H1 (cell line): ENCODE measurements at regions not wholly inside any gene's neighbourhood (a gene's known extent, or its start where the extent isn't known, plus 50 kb on each side); places are given as distances from the start of the nearest gene placed in this dataset.

Source experiments
- CTCF ChIA-PET: fragments of 300-600 bp; sonication (Branson Sonifier 250); formaldehyde crosslinking; loops from one replicate; lab custom pipeline; 2021; ENCODE audit not compliant: partially characterized antibody; lab: Charles Lee
- POLR2A ChIA-PET: fragments of 300-600 bp; sonication (Branson Sonifier 250); formaldehyde crosslinking; loops from one replicate; lab custom pipeline; 2021; ENCODE audit warnings: inconsistent platforms; ENCODE audit not compliant: partially characterized antibody; lab: Charles Lee
- DNase-seq, 2 experiments: peaks; one replicate each; pipeline versions ENCODE4 v3.0.0 to v3.0.0-alpha.2; 2010 to 2022; ENCODE audit warnings: low spot score in 2 of 2, low read depth in 1 of 2, mixed read lengths in 1 of 2
- FAIRE-seq: peaks from 2 replicates; lab custom pipeline; 2011; peaks lifted over from hg19 to GRCh38; lab: Jason Lieb, UNC
- H2AFZ ChIP-seq: 2 replicates; pipeline ENCODE4 v1.8.1; 2012; ENCODE audit warnings: low read length, inconsistent platforms
- H2AK5ac ChIP-seq: 2 replicates; pipeline ENCODE4 v1.6.1; 2013; ENCODE audit warnings: low read depth, low read length
- H2BK120ac ChIP-seq: replicated peaks from 2 replicates; pipeline ENCODE3; 2013; ENCODE audit warnings: low read depth, low read length, inconsistent platforms
- H2BK12ac ChIP-seq: 2 replicates; pipeline ENCODE4 v1.6.1; 2013; ENCODE audit warnings: low read depth, low read length
- H2BK15ac ChIP-seq: 2 replicates; pipeline ENCODE4 v1.6.1; 2013; ENCODE audit warnings: low read length
- H2BK20ac ChIP-seq: 2 replicates; pipeline ENCODE4 v1.6.1; 2013; ENCODE audit warnings: low read length
- H2BK5ac ChIP-seq: 2 replicates; pipeline ENCODE4 v1.6.1; 2013; ENCODE audit warnings: low read depth, low read length
- H3K14ac ChIP-seq: 2 replicates; pipeline ENCODE4 v1.6.1; 2013; ENCODE audit warnings: inconsistent platforms; ENCODE audit not compliant: insufficient read length
- H3K18ac ChIP-seq: 2 replicates; pipeline ENCODE4 v1.6.1; 2013; ENCODE audit warnings: low read length; ENCODE audit errors: extremely low read depth
- H3K23ac ChIP-seq: 2 replicates; pipeline ENCODE4 v1.6.1; 2013; ENCODE audit warnings: inconsistent platforms; ENCODE audit not compliant: insufficient read length
- H3K23me2 ChIP-seq: 2 replicates; pipeline ENCODE4 v1.6.1; 2013; ENCODE audit warnings: low read depth, low read length
- H3K27ac ChIP-seq: 2 replicates; pipeline ENCODE4 v1.6.1; 2011; ENCODE audit warnings: low read depth, low read length, inconsistent platforms
- H3K27me3 ChIP-seq, 4 experiments: replicated peaks in 1 of 4; 1 replicate in 1 of 4; 2 replicates in 3 of 4; pipeline versions ENCODE4 v1.6.1 to v1.8.1; 2011 to 2013; ENCODE audit warnings: low read length in 3 of 4, mild to moderate bottlenecking in 3 of 4, inconsistent platforms in 2 of 4, mixed read lengths in 2 of 4, moderate library complexity in 1 of 4; ENCODE audit not compliant: control insufficient read depth in 3 of 4, insufficient read depth in 3 of 4; ENCODE audit errors: extremely low read depth in 1 of 4
- H3K36me3 ChIP-seq, 4 experiments: 2 replicates each; pipeline versions ENCODE4 v1.6.1 to v1.8.1; 2011 to 2013; ENCODE audit warnings: mild to moderate bottlenecking in 4 of 4, low read length in 3 of 4, moderate library complexity in 2 of 4, control low read depth in 1 of 4, inconsistent platforms in 1 of 4; ENCODE audit not compliant: insufficient read depth in 4 of 4, control insufficient read depth in 2 of 4
- H3K4ac ChIP-seq: replicated peaks from 2 replicates; pipeline ENCODE3; 2013; ENCODE audit warnings: low read length, low read depth, mixed read lengths, inconsistent platforms; ENCODE audit not compliant: insufficient read length
- H3K4me1 ChIP-seq, 4 experiments: replicated peaks in 1 of 4; 1 replicate in 1 of 4; 2 replicates in 3 of 4; pipeline versions ENCODE4 v1.6.1 to v1.8.1; 2011 to 2013; ENCODE audit warnings: low read length in 3 of 4, inconsistent platforms in 2 of 4, mixed read lengths in 1 of 4; ENCODE audit not compliant: insufficient read depth in 4 of 4, control insufficient read depth in 3 of 4
- H3K4me2 ChIP-seq, 2 experiments: 2 replicates each; pipeline versions ENCODE4 v1.6.1 to v1.8.1; 2011 to 2013; ENCODE audit warnings: low read depth in 2 of 2, low read length in 2 of 2, control low read depth in 1 of 2, inconsistent platforms in 1 of 2, mild to moderate bottlenecking in 1 of 2; ENCODE audit not compliant: insufficient read depth in 1 of 2
- H3K4me3 ChIP-seq, 4 experiments: fragments of 200-600, 300-600 bp in 1 of 4; sonication (generic), shearing (Covaris generic), sonication (Bioruptor Twin) in 1 of 4; 2 replicates each; pipeline versions ENCODE4 v1.5.1 to v1.8.1; 2011 to 2016; ENCODE audit warnings: low read length in 4 of 4, low read depth in 3 of 4, control low read depth in 2 of 4, inconsistent platforms in 2 of 4, mild to moderate bottlenecking in 2 of 4, mixed read lengths in 1 of 4, moderate library complexity in 1 of 4; ENCODE audit not compliant: insufficient read depth in 2 of 4; ENCODE audit errors: extremely low read depth in 1 of 4
- H3K56ac ChIP-seq: replicated peaks from 2 replicates; pipeline ENCODE3; 2013; ENCODE audit warnings: low read depth, mild to moderate bottlenecking, mixed read lengths, low read length, inconsistent platforms; ENCODE audit not compliant: insufficient read length
- H3K79me1 ChIP-seq: 2 replicates; pipeline ENCODE4 v1.6.1; 2013; ENCODE audit warnings: low read depth, low read length, control low read depth
- H3K79me2 ChIP-seq, 2 experiments: 2 replicates each; pipeline versions ENCODE4 v1.6.1 to v1.8.1; 2012 to 2013; ENCODE audit warnings: low read length in 2 of 2, mild to moderate bottlenecking in 2 of 2, inconsistent platforms in 1 of 2; ENCODE audit not compliant: insufficient read depth in 2 of 2, control insufficient read depth in 1 of 2
- H3K9ac ChIP-seq, 4 experiments: replicated peaks in 1 of 4; 1 replicate in 1 of 4; 2 replicates in 3 of 4; pipeline versions ENCODE4 v1.6.1 to v1.8.1; 2011 to 2013; ENCODE audit warnings: low read depth in 3 of 4, low read length in 3 of 4, control low read depth in 2 of 4, mild to moderate bottlenecking in 2 of 4, moderate library complexity in 2 of 4, inconsistent platforms in 1 of 4; ENCODE audit errors: extremely low read depth in 1 of 4
- H3K9me3 ChIP-seq, 2 experiments: 2 replicates each; pipeline versions ENCODE4 v1.6.1 to v1.8.1; 2012 to 2013; ENCODE audit warnings: mild to moderate bottlenecking in 2 of 2, moderate library complexity in 2 of 2, control low read depth in 1 of 2, inconsistent platforms in 1 of 2, low read depth in 1 of 2, low read length in 1 of 2, mixed read lengths in 1 of 2; ENCODE audit not compliant: insufficient read depth in 2 of 2
- H4K20me1 ChIP-seq, 2 experiments: replicated peaks in 1 of 2; 2 replicates each; pipeline versions ENCODE3 to v1.8.1; 2011 to 2013; ENCODE audit warnings: inconsistent platforms in 2 of 2, low read length in 2 of 2, mild to moderate bottlenecking in 1 of 2; ENCODE audit not compliant: insufficient read depth in 2 of 2, control insufficient read depth in 1 of 2
- H4K5ac ChIP-seq: 2 replicates; pipeline ENCODE4 v1.6.1; 2013; ENCODE audit warnings: low read length, low read depth, mixed read lengths, inconsistent platforms; ENCODE audit not compliant: insufficient read length
- H4K8ac ChIP-seq: 2 replicates; pipeline ENCODE4 v1.8.0; 2013; ENCODE audit warnings: mild to moderate bottlenecking, moderate library complexity, low read length, inconsistent platforms; ENCODE audit not compliant: insufficient read depth; ENCODE audit errors: extremely low read depth
- H4K91ac ChIP-seq: replicated peaks from 2 replicates; pipeline ENCODE3; 2013; ENCODE audit warnings: low read length, mixed read lengths, inconsistent platforms; ENCODE audit not compliant: insufficient read length
- CHD2 ChIP-seq: IDR thresholded peaks from 2 replicates; pipeline ENCODE4 v1.6.1; 2012; ENCODE audit warnings: low read length, improper control_type of control experiment
- CTBP2 ChIP-seq: IDR thresholded peaks from 2 replicates; pipeline ENCODE4 v1.7.0; 2011; ENCODE audit warnings: borderline replicate concordance, mild to moderate bottlenecking, moderate library complexity, mixed read lengths, low read length; ENCODE audit not compliant: insufficient read depth, insufficient read length
- KDM5A ChIP-seq: fragments of 200-600 bp; IDR thresholded peaks from 2 replicates; pipeline ENCODE4 v1.7.1; 2012; ENCODE audit warnings: mild to moderate bottlenecking, low read length, inconsistent platforms, mixed read lengths
- WGBS, 2 experiments: shearing (Covaris generic) in 1 of 2; methylation state at CpG; one replicate each; pipeline versions ENCODE4 v1.1.6 to v1.1.7; 2013 to 2015; ENCODE audit warnings: low lambda C conversion rate in 2 of 2, mixed read lengths in 2 of 2, inconsistent platforms in 1 of 2, low coverage in 1 of 2, missing lambda C conversion rate in 1 of 2; ENCODE audit not compliant: insufficient replicate concordance in 2 of 2, insufficient coverage in 1 of 2, insufficient read length in 1 of 2; ENCODE audit errors: extremely low coverage in 1 of 2, missing lambda C conversion rate in 1 of 2; 5-methylcytosine and 5-hydroxymethylcytosine counted together

DNA sequence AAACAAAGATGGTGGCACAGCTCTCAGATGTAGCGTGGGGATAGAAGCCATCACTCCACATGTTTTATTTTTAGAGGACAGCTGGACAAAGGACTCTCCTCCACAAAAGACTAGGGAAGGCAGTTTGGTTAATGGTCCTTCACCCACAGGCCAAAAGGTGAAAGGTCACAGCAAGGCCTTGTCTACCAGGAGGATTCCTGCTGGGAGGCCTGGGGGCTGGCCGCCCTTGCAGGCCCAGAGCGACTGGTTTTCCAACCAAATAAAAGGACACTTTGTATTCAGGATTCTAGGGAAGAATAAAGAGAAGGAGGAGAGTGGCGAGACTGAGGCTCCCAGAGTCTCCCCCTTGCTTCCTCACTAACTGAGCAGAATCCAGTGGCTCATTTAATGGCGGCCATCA, 94.3 kb downstream of the AXIN2 start:
- H3K79me2 ChIP-seq: no peaks in the 10 kb centered on the region
- H3K79me1 ChIP-seq: no peaks in the 10 kb centered on the region; the same call in 1 of the 2 replicates
- H2AFZ ChIP-seq: no peak overlapping the region
- no peak overlapping the region for H3K18ac ChIP-seq
- no peak overlapping the region for H3K4me2 ChIP-seq
- H4K5ac ChIP-seq: no peak overlapping the region
- H2BK12ac ChIP-seq: no peak overlapping the region
- H3K14ac ChIP-seq: no peak overlapping the region
- TF ChIP-seq CHD2: no peak
- TF ChIP-seq KDM5A: no peak
- TF ChIP-seq CTBP2: no peak
- no peak overlapping the region for H2BK20ac ChIP-seq
- H3K9ac ChIP-seq: no peak overlapping the region
- H3K23me2 ChIP-seq: no peaks in the 10 kb centered on the region
- ChIA-PET POLR2A (no interaction called here), CTCF (interaction anchor here (0.6 kb wide), 1 partner anchor 261 kb away, joined by 3 read pairs; no protein-coding TSS in a partner anchor)
- H3K9me3 ChIP-seq: no peaks in the 10 kb centered on the region
- no peak overlapping the region for H4K91ac ChIP-seq
- H2AK5ac ChIP-seq: no peak overlapping the region
- no peak overlapping the region for H3K27ac ChIP-seq
- no peak overlapping the region for H2BK15ac ChIP-seq
- FAIRE-seq (no peak), DNase-seq (no peak)
- 88% methylated on average over 5 of the region's 5 CpGs; no CpG with 5 or more reads in 1 of the 2 experiments for WGBS, 2 experiments
- H3K36me3 ChIP-seq: no peaks in the 10 kb centered on the region
- no peak overlapping the region for H4K8ac ChIP-seq
- no peak overlapping the region for H2BK5ac ChIP-seq
- H2BK120ac ChIP-seq: no peak overlapping the region
- H3K56ac ChIP-seq: no peak overlapping the region
- no peak overlapping the region for H3K4me3 ChIP-seq
- no peak overlapping the region for H3K4ac ChIP-seq
- H3K27me3 ChIP-seq: no peaks in the 10 kb centered on the region
- no peaks in the 10 kb centered on the region for H3K4me1 ChIP-seq
- H3K23ac ChIP-seq: no peak overlapping the region
- H4K20me1 ChIP-seq: no peaks in the 10 kb centered on the region
